SK-N-SH (cell line): ENCODE measurements at regions not wholly inside any gene's neighbourhood (a gene's known extent, or its start where the extent isn't known, plus 50 kb on each side); places are given as distances from the start of the nearest gene placed in this dataset.

ENCODE experiments used
- CTCF ChIA-PET: fragments of 300-600, 350-600 bp; formaldehyde crosslinking; extraction: SDS; loops from one replicate; lab custom pipeline; 2021; lab: Yijun Ruan, JAX
- POLR2A ChIA-PET: fragments of 350-600 bp; sonication (Branson Sonifier 250); formaldehyde crosslinking; extraction: SDS; loops from one replicate; lab custom pipeline; 2020; ENCODE audit warnings: antibody characterized with exemption, inconsistent platforms; lab: Yijun Ruan, JAX
- DNase-seq: peaks from one replicate; pipeline ENCODE4 v3.0.0; 2012
- H2AFZ ChIP-seq: fragments of 200-600 bp; sonication (generic); 2 replicates; pipeline ENCODE4 v1.8.1; 2016; ENCODE audit warnings: antibody characterized with exemption, mild to moderate bottlenecking, low read depth
- H3F3A ChIP-seq: fragments of 200-600 bp; sonication (generic); replicated peaks from 2 replicates; pipeline ENCODE3; 2016; ENCODE audit warnings: antibody characterized with exemption, mild to moderate bottlenecking; ENCODE audit not compliant: insufficient read depth
- H3K27ac ChIP-seq, 2 experiments: fragments of 200-500 bp in 1 of 2; fragments of 200-600 bp in 1 of 2; sonication (Bioruptor generic) in 1 of 2; sonication (generic), shearing (Covaris generic) in 1 of 2; 2 replicates each; pipeline versions ENCODE4 v1.5.1 to v1.6.1; 2014 to 2016; ENCODE audit warnings: low read depth in 2 of 2, inconsistent platforms in 1 of 2, low read length in 1 of 2, mild to moderate bottlenecking in 1 of 2, mixed read lengths in 1 of 2
- H3K27me3 ChIP-seq: fragments of 200-600 bp; sonication (generic), shearing (Covaris generic); 2 replicates; pipeline ENCODE4 v1.6.1; 2016; ENCODE audit warnings: mixed run types; ENCODE audit not compliant: insufficient read depth
- H3K36me3 ChIP-seq, 2 experiments: fragments of 200-500 bp in 1 of 2; fragments of 200-600 bp in 1 of 2; sonication (Bioruptor generic) in 1 of 2; sonication (generic) in 1 of 2; replicated peaks in 1 of 2; 2 replicates each; pipeline versions ENCODE3 to v1.5.1; 2014 to 2016; ENCODE audit warnings: low read length in 1 of 2, mild to moderate bottlenecking in 1 of 2; ENCODE audit not compliant: insufficient read depth in 2 of 2, control insufficient read depth in 1 of 2
- H3K4me1 ChIP-seq, 2 experiments: fragments of 200-500 bp in 1 of 2; fragments of 200-600 bp in 1 of 2; sonication (Bioruptor generic) in 1 of 2; sonication (generic), shearing (Covaris generic) in 1 of 2; 2 replicates each; pipeline versions ENCODE4 v1.5.1 to v1.6.1; 2014 to 2016; ENCODE audit warnings: low read depth in 1 of 2, low read length in 1 of 2, mixed run types in 1 of 2; ENCODE audit not compliant: insufficient read depth in 2 of 2, control insufficient read depth in 1 of 2
- H3K4me2 ChIP-seq: fragments of 200-600 bp; sonication (generic), shearing (Covaris generic); 2 replicates; pipeline ENCODE4 v1.6.1; 2017; ENCODE audit warnings: mixed run types
- H3K4me3 ChIP-seq, 2 experiments: fragments of 200-500 bp in 1 of 2; fragments of 200-600 bp in 1 of 2; sonication (Bioruptor generic) in 1 of 2; sonication (generic), shearing (Covaris generic) in 1 of 2; 2 replicates each; pipeline versions ENCODE4 v1.5.1 to v1.8.1; 2014 to 2016; ENCODE audit warnings: low read depth in 2 of 2, inconsistent platforms in 1 of 2, low read length in 1 of 2, mild to moderate bottlenecking in 1 of 2, mixed read lengths in 1 of 2, moderate library complexity in 1 of 2
- H3K79me2 ChIP-seq: fragments of 200-600 bp; sonication (generic); 2 replicates; pipeline ENCODE4 v1.8.1; 2017; ENCODE audit warnings: mild to moderate bottlenecking; ENCODE audit not compliant: insufficient read depth
- H3K9ac ChIP-seq: fragments of 200-600 bp; sonication (generic); 2 replicates; pipeline ENCODE4 v1.6.1; 2017; ENCODE audit warnings: mixed run types
- H3K9me2 ChIP-seq: fragments of 200-600 bp; sonication (generic); 2 replicates; pipeline ENCODE4 v1.6.1; 2017; ENCODE audit warnings: mixed run types
- H3K9me3 ChIP-seq: fragments of 200-600 bp; sonication (generic); 2 replicates; pipeline ENCODE4 v1.6.1; 2017; ENCODE audit warnings: mixed run types, mild to moderate bottlenecking, moderate library complexity
- H4K20me1 ChIP-seq: fragments of 200-600 bp; sonication (generic); 2 replicates; pipeline ENCODE4 v1.6.1; 2017; ENCODE audit warnings: mild to moderate bottlenecking, mixed run types; ENCODE audit not compliant: insufficient read depth
- ELF1 ChIP-seq: IDR thresholded peaks from 2 replicates; pipeline ENCODE4 v1.4.0; 2012
- EP300 ChIP-seq, 2 experiments: IDR thresholded peaks; 2 replicates each; pipeline versions ENCODE4 v1.4.0 to v1.6.1; 2012; ENCODE audit warnings: borderline replicate concordance in 1 of 2, low read depth in 1 of 2, low read length in 1 of 2
- FOSL2 ChIP-seq: IDR thresholded peaks from 2 replicates; pipeline ENCODE4 v1.4.0; 2012; ENCODE audit warnings: low read depth, mild to moderate bottlenecking, moderate library complexity, borderline replicate concordance
- FOXJ3 ChIP-seq: sonication (generic); formaldehyde crosslinking; IDR thresholded peaks from 2 replicates; pipeline ENCODE4 v1.5.1; 2020; ENCODE audit warnings: mild to moderate bottlenecking, missing genetic modification reagents
- FOXM1 ChIP-seq: IDR thresholded peaks from 2 replicates; pipeline ENCODE4 v1.4.0; 2012; ENCODE audit warnings: low read depth, mild to moderate bottlenecking
- GATA2 ChIP-seq: sonication (generic); formaldehyde crosslinking; IDR thresholded peaks from 2 replicates; pipeline ENCODE4 v1.5.0; 2020; ENCODE audit warnings: mild to moderate bottlenecking, missing genetic modification reagents
- IRF3 ChIP-seq: fragments of 150-350 bp; IDR thresholded peaks from 2 replicates; pipeline ENCODE4 v1.6.1; 2016; ENCODE audit warnings: mild to moderate bottlenecking, low read depth, low read length
- JUND ChIP-seq: IDR thresholded peaks from 2 replicates; pipeline ENCODE4 v1.4.0; 2012
- MAX ChIP-seq: IDR thresholded peaks from 2 replicates; pipeline ENCODE4 v1.4.0; 2012; ENCODE audit warnings: low read depth
- MXI1 ChIP-seq: IDR thresholded peaks from 2 replicates; pipeline ENCODE4 v1.6.1; 2012; ENCODE audit warnings: mild to moderate bottlenecking, low read depth, low read length, improper control_type of control experiment
- NFIC ChIP-seq: IDR thresholded peaks from 2 replicates; pipeline ENCODE4 v1.4.0; 2012; ENCODE audit warnings: borderline replicate concordance
- NRF1 ChIP-seq: IDR thresholded peaks from 2 replicates; pipeline ENCODE4 v1.6.1; 2012; ENCODE audit warnings: low read depth, mild to moderate bottlenecking, low read length
- RXRA ChIP-seq: IDR thresholded peaks from 2 replicates; pipeline ENCODE4 v1.4.0; 2012; ENCODE audit warnings: low read depth, mild to moderate bottlenecking, borderline replicate concordance
- SIN3A ChIP-seq: IDR thresholded peaks from 2 replicates; pipeline ENCODE4 v1.6.1; 2012; ENCODE audit warnings: low read depth, mild to moderate bottlenecking, low read length, moderate library complexity, borderline replicate concordance
- SMC3 ChIP-seq: IDR thresholded peaks from 2 replicates; pipeline ENCODE4 v1.6.1; 2012; ENCODE audit warnings: low read depth, low read length, improper control_type of control experiment
- TAF1 ChIP-seq: IDR thresholded peaks from 2 replicates; pipeline ENCODE4 v1.6.1; 2012; ENCODE audit warnings: low read depth, mild to moderate bottlenecking, low read length, moderate library complexity, borderline replicate concordance
- TEAD4 ChIP-seq: IDR thresholded peaks from 2 replicates; pipeline ENCODE4 v1.4.0; 2012; ENCODE audit warnings: mild to moderate bottlenecking, borderline replicate concordance; ENCODE audit not compliant: insufficient read depth
- USF2 ChIP-seq: fragments of 150-350 bp; IDR thresholded peaks from 2 replicates; pipeline ENCODE4 v1.6.1; 2017; ENCODE audit warnings: antibody characterized with exemption, low read length, low read depth, borderline replicate concordance
- YY1 ChIP-seq: IDR thresholded peaks from 2 replicates; pipeline ENCODE4 v1.4.0; 2012; ENCODE audit warnings: low read depth, mild to moderate bottlenecking
- ZBTB33 ChIP-seq: IDR thresholded peaks from 2 replicates; pipeline ENCODE4 v1.4.0; 2012; ENCODE audit warnings: low read depth, borderline replicate concordance
- WGBS: methylation state at CpG from one replicate; pipeline ENCODE4 v1.1.6; 2017; ENCODE audit warnings: low lambda C conversion rate; 5-methylcytosine and 5-hydroxymethylcytosine counted together

- Histone ChIP-seq H3K9me2 (no peaks in the 10 kb centered on the region), H3K27me3 (no peaks in the 10 kb centered on the region), H3K4me1 (no peaks in the 10 kb centered on the region), H3K79me2 (no peaks in the 10 kb centered on the region), H3K9ac (no peak overlapping the region), H3K4me2 (no peak overlapping the region), H3K36me3 (no peaks in the 10 kb centered on the region), H4K20me1 (no peaks in the 10 kb centered on the region)
- DNase-seq, result no peak
- POLR2A ChIA-PET, result no interaction called here
- CTCF ChIA-PET, result interaction anchor here (0.7 to 5.0 kb wide), 3 partner anchors 16 to 196 kb away, joined by 3 to 42 read pairs (median 3); no protein-coding TSS in a partner anchor
- TF ChIP-seq ZBTB33 (no peak), SMC3 (no peak), FOSL2 (no peak), RXRA (no peak), USF2 (no peak), JUND (no peak), EP300 (IDR thresholded peaks at IDR 0.05; ENCODE audit: borderline replicate concordance in 1 of 2, low read depth in 1 of 2, low read length in 1 of 2) (no peak), MXI1 (no peak), NFIC (no peak), TEAD4 (no peak), YY1 (no peak), TAF1 (no peak)
- TF ChIP-seq, all 33 proteins: peak for 0
- Histone ChIP-seq H3K9me3 (no peaks in the 10 kb centered on the region), H3F3A (peaks cover 1% of the 10 kb centered on the region), H3K4me3 (no peak overlapping the region), H3K27ac (no peak overlapping the region), H2AFZ (no peak overlapping the region)
- WGBS, result 40% methylated on average over 1 of the region's 1 CpG
These were observed 125.8 kb upstream of the C1QTNF9B start for GRCh38 chr13:24023073-24023472.

- H3K79me2 ChIP-seq, result no peaks in the 10 kb centered on the region
- no peak overlapping the region for H2AFZ ChIP-seq
- H4K20me1 ChIP-seq, result no peaks in the 10 kb centered on the region
- CTCF ChIA-PET, result interaction anchor here (0.8 to 1.1 kb wide), 2 partner anchors 181 to 193 kb away, joined by 3 to 4 read pairs; no protein-coding TSS in a partner anchor
- H3K4me2 ChIP-seq, result no peak overlapping the region
- DNase-seq, result no peak
- H3K36me3 ChIP-seq, result no peaks in the 10 kb centered on the region
- H3K27ac ChIP-seq, result no peak overlapping the region
- H3K9me3 ChIP-seq, result no peaks in the 10 kb centered on the region
- 25% methylated on average over 4 of the region's 4 CpGs for WGBS
- H3K27me3 ChIP-seq, result no peaks in the 10 kb centered on the region
- no peak overlapping the region for H3K9ac ChIP-seq
- POLR2A ChIA-PET, result no interaction called here
- no peaks in the 10 kb centered on the region for H3K9me2 ChIP-seq
- TF ChIP-seq FOXJ3 (CRISPR knock-in tag) (no peak), MXI1 (no peak), SIN3A (no peak), GATA2 (CRISPR knock-in tag) (no peak), NRF1 (no peak), JUND (no peak), YY1 (no peak), TEAD4 (no peak), MAX (no peak), IRF3 (no peak), EP300 (IDR thresholded peaks at IDR 0.05; ENCODE audit: borderline replicate concordance in 1 of 2, low read depth in 1 of 2, low read length in 1 of 2) (no peak), ELF1 (no peak), FOXM1 (no peak), RXRA (no peak)
- peaks cover 2 to 6% of the 10 kb centered on the region in 2 experiments; a peak in 1 of 4 replicates for H3K4me1 ChIP-seq
- no peak overlapping the region for H3K4me3 ChIP-seq
- H3F3A ChIP-seq, result peaks cover 4% of the 10 kb centered on the region
These were observed 130.2 kb upstream of the C1QTNF9B start for GRCh38 chr13:24027494-24027893.
